HK-2 (cell line): ENCODE measurements at regions not wholly inside any gene's neighbourhood (a gene's known extent, or its start where the extent isn't known, plus 50 kb on each side); places are given as distances from the start of the nearest gene placed in this dataset.

Experiments
- DNase-seq: peaks from one replicate; pipeline ENCODE4 v3.0.0-alpha.2; 2018; ENCODE audit not compliant: unreplicated experiment

- DNase-seq = no peak
Observed at GRCh38 chr5:136811086-136811485, 445.7 kb upstream of the TRPC7 start.

- DNase-seq = no peak
Observed at GRCh38 chr5:136810261-136810801, 445.0 kb upstream of the TRPC7 start.

DNA sequence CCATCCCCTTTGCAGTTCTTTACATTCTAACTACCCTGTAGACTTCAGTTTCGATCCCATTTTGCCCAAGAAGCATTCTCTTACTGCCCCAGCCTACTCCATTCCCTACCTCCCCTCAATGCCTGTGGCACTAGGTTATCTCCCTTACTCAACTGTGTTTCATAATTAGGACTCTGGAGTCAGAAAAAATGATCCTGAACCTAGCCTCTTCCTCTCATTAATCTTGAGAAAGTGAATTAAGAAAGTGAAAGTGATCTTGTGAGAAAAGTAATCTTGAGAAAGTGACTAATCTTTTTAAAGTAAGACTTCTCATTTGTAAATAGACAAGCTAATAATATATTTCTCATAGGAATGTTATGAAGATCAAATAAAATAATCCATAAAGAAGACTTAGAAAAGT, 444.0 kb upstream of the TRPC7 start:
- DNase-seq = no peak

DNA sequence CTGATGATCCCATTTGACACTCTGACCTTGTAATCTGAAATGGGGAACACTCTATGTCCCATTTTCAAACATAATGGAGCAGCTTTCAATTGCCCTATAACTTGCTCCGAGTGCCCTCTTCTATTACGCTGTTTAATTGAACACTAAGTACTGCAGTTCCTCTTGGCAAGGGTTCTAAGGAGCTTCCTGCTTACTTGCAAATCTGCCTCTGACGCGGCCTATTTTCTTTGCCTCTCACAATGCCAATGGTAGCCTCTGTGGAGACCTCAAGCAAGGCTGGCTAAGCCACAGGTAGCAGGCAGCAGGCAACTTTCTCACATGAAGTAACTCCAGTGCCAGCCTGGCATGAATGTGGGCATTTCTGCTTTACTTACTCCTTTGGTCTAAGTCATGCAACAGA, 443.4 kb upstream of the TRPC7 start:
- no peak for DNase-seq

GRCh38 chr5:136805466-136805865, 440.1 kb upstream of the TRPC7 start:
- DNase-seq = no peak

GRCh38 chr5:136802383-136802782, 437.0 kb upstream of the TRPC7 start:
- DNase-seq = no peak

- DNase-seq = no peak
Observed at GRCh38 chr5:136799806-136800372, 434.5 kb upstream of the TRPC7 start.

- no peak for DNase-seq
Observed at GRCh38 chr5:136793300-136793699, 428.0 kb upstream of the TRPC7 start.

- no peak for DNase-seq
Observed at GRCh38 chr5:136781464-136781863, 416.1 kb upstream of the TRPC7 start.

GRCh38 chr5:136780518-136780917, 415.2 kb upstream of the TRPC7 start:
- no peak for DNase-seq

DNA sequence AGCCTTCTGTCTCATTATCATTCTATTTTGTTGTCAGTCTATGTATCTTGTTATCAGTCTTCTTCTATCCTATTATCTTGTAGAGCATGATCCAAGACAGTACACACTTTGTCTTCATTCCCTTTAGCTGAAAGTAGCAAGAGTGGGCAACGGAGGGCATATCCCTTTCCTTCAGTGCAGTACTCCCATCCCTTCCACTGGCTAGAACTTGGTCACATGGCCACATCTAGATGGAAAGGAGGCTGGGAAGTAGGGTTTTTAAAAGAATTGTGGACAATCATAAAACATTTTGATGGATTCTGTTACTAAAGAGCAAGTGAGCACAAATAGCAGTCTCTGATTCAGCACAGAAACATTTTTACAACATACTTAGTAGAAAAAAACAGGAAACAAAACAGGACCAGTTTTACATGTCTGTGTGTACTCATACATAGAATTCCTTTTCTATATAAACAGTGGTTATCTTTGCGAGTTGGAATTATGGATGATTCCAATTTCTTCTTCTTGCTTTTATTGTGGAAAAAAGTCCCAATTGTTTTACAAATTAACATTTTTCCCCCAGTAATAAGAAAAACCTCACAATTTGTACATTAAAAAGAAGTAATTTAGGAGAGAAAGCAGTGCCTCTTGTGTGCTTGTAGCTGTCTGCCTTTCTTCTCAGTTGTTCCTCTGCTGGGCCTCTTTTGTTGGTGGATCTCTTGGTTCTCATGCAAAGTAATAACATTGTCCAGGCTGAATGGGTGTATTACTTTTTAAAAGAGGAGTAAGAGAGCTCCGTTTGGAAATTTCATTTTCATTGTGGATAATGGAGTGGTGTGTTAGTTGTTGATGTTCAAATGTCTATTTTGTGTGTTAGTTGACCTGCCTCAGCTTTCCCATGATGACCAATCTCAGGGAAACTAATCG, 410.9 kb upstream of the TRPC7 start:
- DNase-seq = no peak

- DNase-seq = no peak
Observed at GRCh38 chr5:136772491-136772890, 407.1 kb upstream of the TRPC7 start.

- DNase-seq = peak; percentile 37
Observed at GRCh38 chr5:136769900-136770684, 404.7 kb upstream of the TRPC7 start.

GRCh38 chr5:136769093-136769492, 403.7 kb upstream of the TRPC7 start:
- DNase-seq = no peak

DNA sequence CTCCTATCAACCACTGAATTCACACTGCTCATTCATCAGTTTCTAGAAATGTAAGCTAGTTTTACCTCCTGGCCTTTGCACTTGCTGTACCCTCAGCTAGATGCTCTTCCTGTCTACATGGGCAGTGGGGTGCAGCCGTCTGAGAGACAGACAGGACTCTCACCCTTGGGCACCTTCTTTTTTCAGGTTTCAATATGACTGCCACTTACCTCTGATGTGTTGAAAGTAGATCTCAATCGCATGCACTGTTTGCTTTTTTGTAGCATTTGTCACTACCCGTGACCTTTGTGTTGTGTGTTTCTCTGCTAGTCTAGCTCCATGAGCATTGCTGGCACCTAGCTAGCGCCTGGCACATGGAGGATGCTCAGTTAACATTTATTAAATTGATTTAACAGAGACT, 403.1 kb upstream of the TRPC7 start:
- no peak for DNase-seq

DNA sequence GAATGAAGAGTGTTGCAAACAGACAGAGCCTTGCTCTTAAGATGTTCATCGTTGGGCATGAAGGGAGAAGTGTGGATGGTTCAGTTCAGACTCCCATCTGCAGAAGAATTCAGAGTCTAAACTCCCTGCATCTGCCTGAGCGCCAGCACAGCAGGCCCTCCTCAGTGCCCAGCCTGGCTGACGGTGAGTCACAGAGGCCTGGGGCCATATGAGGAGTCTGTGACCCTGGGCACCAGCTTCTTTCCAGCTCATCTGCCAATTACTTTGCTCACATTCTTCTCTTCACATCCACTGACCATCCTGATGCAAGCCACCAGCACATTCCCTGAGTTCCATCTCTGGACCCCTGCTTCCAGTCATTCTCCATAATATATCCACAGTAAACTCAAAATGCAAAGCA, 401.1 kb upstream of the TRPC7 start:
- no peak for DNase-seq

GRCh38 chr5:136764601-136765000, 399.3 kb upstream of the TRPC7 start:
- no peak for DNase-seq

GRCh38 chr5:136763548-136763947, 398.2 kb upstream of the TRPC7 start:
- no peak for DNase-seq

GRCh38 chr5:136754216-136754615, 388.9 kb upstream of the TRPC7 start:
- no peak for DNase-seq

- no peak for DNase-seq
Observed at GRCh38 chr5:136750224-136750862, 385.0 kb upstream of the TRPC7 start.

- DNase-seq = no peak
Observed at GRCh38 chr5:136749016-136749415, 383.7 kb upstream of the TRPC7 start.

- DNase-seq = no peak
Observed at GRCh38 chr5:136743052-136743451, 377.7 kb upstream of the TRPC7 start.
